Heart right ventricle (tissue), 16 donors: ENCODE measurements at regions not wholly inside any gene's neighbourhood (a gene's known extent, or its start where the extent isn't known, plus 50 kb on each side); places are given as distances from the start of the nearest gene placed in this dataset.

Experiments used
- ATAC-seq, 8 donors: fragments of 200-7000 bp; cut with Tn5 transposase; one replicate each; pipeline ENCODE4 v1.9.1; 2020; ENCODE audit warnings: mild to moderate bottlenecking in 8 of 8, moderate library complexity in 8 of 8, moderate number of reproducible peaks in 1 of 8
- DNase-seq, 2 donors: peaks; one replicate each; pipeline ENCODE4 v3.0.0-alpha.2; 2020
- H3K27ac ChIP-seq, 10 donors: fragments of 200-600 bp; sonication (generic) in 2 of 10; one replicate each; pipeline versions ENCODE4 v1.5.0 to v1.8.0; 2020 to 2022; ENCODE audit warnings: mild to moderate bottlenecking in 3 of 10
- H3K27me3 ChIP-seq, 7 donors: fragments of 200-600 bp; one replicate each; pipeline ENCODE4 v1.8.0; 2021 to 2022; ENCODE audit warnings: mild to moderate bottlenecking in 2 of 7
- H3K36me3 ChIP-seq, 9 donors: fragments of 200-600 bp; sonication (generic) in 1 of 9; one replicate each; pipeline versions ENCODE4 v1.5.0 to v1.8.0; 2020 to 2022; ENCODE audit warnings: mild to moderate bottlenecking in 2 of 9
- H3K4me1 ChIP-seq, 9 donors: fragments of 200-600 bp; sonication (generic) in 1 of 9; one replicate each; pipeline versions ENCODE4 v1.5.0 to v1.8.0; 2020 to 2022; ENCODE audit warnings: mild to moderate bottlenecking in 4 of 9
- H3K4me3 ChIP-seq, 10 donors: fragments of 200-600 bp; sonication (generic) in 2 of 10; one replicate each; pipeline versions ENCODE4 v1.5.0 to v1.8.0; 2020 to 2022; ENCODE audit warnings: mild to moderate bottlenecking in 7 of 10, moderate library complexity in 2 of 10
- H3K9me3 ChIP-seq, 11 donors: fragments of 200-600 bp in 10 of 11; sonication (generic) in 2 of 11; one replicate each; pipeline versions ENCODE4 v1.5.0 to v1.8.0; 2013 to 2022; ENCODE audit warnings: mild to moderate bottlenecking in 2 of 11, control low read depth in 1 of 11, moderate library complexity in 1 of 11
- CTCF ChIP-seq, 9 donors: fragments of 200-600 bp; sonication (generic) in 2 of 9; IDR thresholded peaks; one replicate each; pipeline versions ENCODE4 v1.5.0 to v1.8.0; 2021 to 2022; ENCODE audit warnings: antibody characterized with exemption in 9 of 9, mild to moderate bottlenecking in 5 of 9, moderate library complexity in 1 of 9
- WGBS, 2 donors: extraction: QIAGEN DNeasy Blood & Tissue Kit; methylation state at CpG; one replicate each; pipeline ENCODE4 v1.1.7; 2013; ENCODE audit warnings: inconsistent platforms in 1 of 2; 5-methylcytosine and 5-hydroxymethylcytosine counted together
- intact Hi-C, 10 donors: fragments of 100-400 bp; cut with DNase I; formaldehyde crosslinking; loops; one replicate each; pipeline versions ENCODE4 v1.11.1 to v1.14.2; 2022
- donor health status: Arrhythmogenic right ventricular cardiomyopathy.
- donor health status: ischemic (EF 13 %, LVEDD 7.1; RV severe dilation, severe dysfunction).
- donor health status: healthy with polysubstance abuse.
- donor health status: DM: no; HTN: yes; CAD: no.
- donor health status: DM: no; HTN: no; CAD: no.
- donor health status: ischemic (EF 25% LVEDD 6.9; RV normal size, moderate dysfunction).
- donor health status: ischemic (EF 25% LVEDD 5.7; RV mildly dilated, moderate dysfunction).
- donor health status: healthy.
- donor health status: DM: yes; HTN: yes; CAD: no.
- donor health status: Ischemic cardiomyopathy.
- donor health status: ischemic (EF 35%, LVEDD 5.7; RV mildly dilated, moderate dysfunction).
- donor health status: nonischemic (EF 11% LVEDD 7.7; RV severe dilation, severe dysfunction).
- donor health status: DM: yes; HTN: yes; CAD: no.
- donor health status: PGD.
- donor health status: ischemic (EF 29% LVEDD 5.4; RV normal size, mild dysfunction).
- donor health status: nonischemic (EF 23%, LVEDD 6.1; RV moderate dilation, normal function).

GRCh38 chr15:70447928-70448698 lies 315.2 kb downstream of the UACA start:
- Histone ChIP-seq H3K27ac (no peak overlapping the region), H3K9me3 (no peaks in the 10 kb centered on the region), H3K36me3 (no peaks in the 10 kb centered on the region), H3K27me3 (peaks cover 0 to 40% (median 11%) of the 10 kb centered on the region in 7 donors), H3K4me1 (peaks cover 7 to 16% (median 13%) of the 10 kb centered on the region in 9 donors), H3K4me3 (no peak overlapping the region)
- WGBS, 2 donors, result 26 to 33% methylated on average over 29 of the region's 29 CpGs
- peak; percentile 11 to 64 (median 44) for ATAC-seq
- intact Hi-C loops, result no loop called here
- TF ChIP-seq CTCF (IDR thresholded peaks at IDR 0.05), result no peak
- peak; percentile 21 to 45 for DNase-seq

GRCh38 chr15:70447521-70447920 lies 315.8 kb downstream of the UACA start:
- intact Hi-C loops, result no loop called here
- H3K4me1 ChIP-seq, result peaks cover 7 to 16% (median 13%) of the 10 kb centered on the region in 9 donors
- DNase-seq (no peak), ATAC-seq (peak; percentile 23 to 69 (median 52))
- H3K9me3 ChIP-seq, result no peaks in the 10 kb centered on the region
- peaks cover 0 to 46% (median 15%) of the 10 kb centered on the region in 7 donors for H3K27me3 ChIP-seq
- H3K4me3 ChIP-seq, result no peak overlapping the region
- no peak overlapping the region for H3K27ac ChIP-seq
- H3K36me3 ChIP-seq, result no peaks in the 10 kb centered on the region
- 36 to 57% methylated on average over 2 of the region's 2 CpGs for WGBS, 2 donors
- TF ChIP-seq CTCF (IDR thresholded peaks at IDR 0.05), result no peak

- intact Hi-C loops, result no loop called here
- TF ChIP-seq CTCF (IDR thresholded peaks at IDR 0.05), result no peak
- Histone ChIP-seq H3K36me3 (no peaks in the 10 kb centered on the region), H3K27me3 (peaks cover 0 to 51% (median 19%) of the 10 kb centered on the region in 7 donors), H3K4me3 (no peak overlapping the region), H3K9me3 (no peaks in the 10 kb centered on the region), H3K4me1 (peaks cover 7 to 16% (median 13%) of the 10 kb centered on the region in 9 donors), H3K27ac (no peak overlapping the region)
- DNase-seq, result no peak
- ATAC-seq, result no peak
- WGBS, 2 donors, result 87 to 94% methylated on average over 5 of the region's 5 CpGs
Observed at GRCh38 chr15:70447081-70447480, 316.3 kb downstream of the UACA start.

- intact Hi-C loops, result no loop called here
- TF ChIP-seq CTCF (IDR thresholded peaks at IDR 0.05), result no peak
- H3K9me3 ChIP-seq, result no peaks in the 10 kb centered on the region
- H3K4me3 ChIP-seq, result no peak overlapping the region
- DNase-seq (no peak), ATAC-seq (no peak)
- H3K4me1 ChIP-seq, result peaks cover 7 to 26% (median 21%) of the 10 kb centered on the region in 9 donors
- 77 to 85% methylated on average over 9 of the region's 9 CpGs for WGBS, 2 donors
- no peaks in the 10 kb centered on the region for H3K36me3 ChIP-seq
- peaks cover 0 to 68% (median 30%) of the 10 kb centered on the region in 7 donors for H3K27me3 ChIP-seq
- no peak overlapping the region for H3K27ac ChIP-seq
Observed at GRCh38 chr15:70443486-70444273, 319.7 kb downstream of the UACA start.
